Activated naive CD4-positive, alpha-beta T cell treated with Interleukin-2 at 50 U/mL for 16 hours (primary cell): ENCODE measurements at regions not wholly inside any gene's neighbourhood (a gene's known extent, or its start where the extent isn't known, plus 50 kb on each side); places are given as distances from the start of the nearest gene placed in this dataset.

ENCODE experiments used
- DNase-seq: peaks from one replicate; pipeline ENCODE4 v3.0.0-alpha.2; 2020

GRCh38 chr3:25117005-25117593 lies 311.0 kb upstream of the RARB start:
- no peak for DNase-seq

GRCh38 chr3:25119682-25120081 lies 308.4 kb upstream of the RARB start:
- DNase-seq: no peak

GRCh38 chr3:25120665-25121064 lies 307.4 kb upstream of the RARB start:
- no peak for DNase-seq

GRCh38 chr3:25125201-25125600 lies 302.9 kb upstream of the RARB start:
- DNase-seq: no peak

GRCh38 chr3:25128735-25129134 lies 299.3 kb upstream of the RARB start:
- DNase-seq: no peak

GRCh38 chr3:25130724-25131520 lies 297.1 kb upstream of the RARB start:
- DNase-seq: no peak

- DNase-seq: no peak
Measured at GRCh38 chr3:25133588-25133987, 294.5 kb upstream of the RARB start.

GRCh38 chr3:25137606-25138005 lies 290.5 kb upstream of the RARB start:
- DNase-seq: no peak

GRCh38 chr3:25139267-25139666 lies 288.8 kb upstream of the RARB start:
- DNase-seq: no peak

GRCh38 chr3:25142609-25143355 lies 285.3 kb upstream of the RARB start:
- no peak for DNase-seq

- no peak for DNase-seq
Measured at GRCh38 chr3:25143356-25144025, 284.6 kb upstream of the RARB start.

- DNase-seq: no peak
Measured at GRCh38 chr3:25144430-25144829, 283.6 kb upstream of the RARB start.

GRCh38 chr3:25145176-25145575 lies 282.9 kb upstream of the RARB start:
- no peak for DNase-seq

GRCh38 chr3:25150199-25150598 lies 277.9 kb upstream of the RARB start:
- DNase-seq: no peak

GRCh38 chr3:25151281-25151902 lies 276.7 kb upstream of the RARB start:
- no peak for DNase-seq

- DNase-seq: no peak
Measured at GRCh38 chr3:25151903-25152295, 276.2 kb upstream of the RARB start.

- no peak for DNase-seq
Measured at GRCh38 chr3:25153136-25153535, 274.9 kb upstream of the RARB start.

- no peak for DNase-seq
Measured at GRCh38 chr3:25153561-25153960, 274.5 kb upstream of the RARB start.

GRCh38 chr3:25155652-25156471 lies 272.2 kb upstream of the RARB start:
- DNase-seq: no peak

- no peak for DNase-seq
Measured at GRCh38 chr3:25156626-25157025, 271.4 kb upstream of the RARB start.

GRCh38 chr3:25165306-25165705 lies 262.8 kb upstream of the RARB start:
- DNase-seq: no peak

GRCh38 chr3:25166016-25166415 lies 262.0 kb upstream of the RARB start:
- no peak for DNase-seq
